ENCODE measurements at regions not wholly inside any gene's neighbourhood (a gene's known extent, or its start where the extent isn't known, plus 50 kb on each side); places are given as distances from the start of the nearest gene placed in this dataset.

DNA sequence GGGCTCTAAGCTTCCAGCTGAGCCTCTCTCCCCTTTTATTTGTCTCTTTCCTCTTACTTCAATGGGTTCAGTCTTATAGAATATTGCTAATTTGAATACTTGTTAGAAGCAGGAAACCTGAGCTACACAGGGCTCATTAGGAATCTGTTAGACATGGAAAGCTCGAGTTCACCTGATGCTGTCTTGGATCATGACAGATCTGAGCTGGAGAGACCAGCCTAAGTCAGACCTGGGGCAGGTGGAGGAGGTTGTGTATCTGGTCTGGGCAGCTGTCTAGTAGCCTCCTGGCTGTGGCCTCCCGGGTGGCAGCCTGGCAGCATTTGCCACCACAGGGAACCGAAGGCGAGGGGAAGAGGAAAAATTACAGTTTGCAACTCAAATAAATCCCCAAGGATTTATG lies 185.9 kb downstream of the ICOS start:
- no peaks in the 10 kb centered on the region for H3K36me3 ChIP-seq (ENCODE audit: control insufficient read depth, insufficient read depth, low read length)
- DNase-seq (ENCODE audit: low read depth): no peak
- no peaks in the 10 kb centered on the region for H3K27me3 ChIP-seq (ENCODE audit: control insufficient read depth, insufficient read depth, low read length)
- TF ChIP-seq, protein P1, sequence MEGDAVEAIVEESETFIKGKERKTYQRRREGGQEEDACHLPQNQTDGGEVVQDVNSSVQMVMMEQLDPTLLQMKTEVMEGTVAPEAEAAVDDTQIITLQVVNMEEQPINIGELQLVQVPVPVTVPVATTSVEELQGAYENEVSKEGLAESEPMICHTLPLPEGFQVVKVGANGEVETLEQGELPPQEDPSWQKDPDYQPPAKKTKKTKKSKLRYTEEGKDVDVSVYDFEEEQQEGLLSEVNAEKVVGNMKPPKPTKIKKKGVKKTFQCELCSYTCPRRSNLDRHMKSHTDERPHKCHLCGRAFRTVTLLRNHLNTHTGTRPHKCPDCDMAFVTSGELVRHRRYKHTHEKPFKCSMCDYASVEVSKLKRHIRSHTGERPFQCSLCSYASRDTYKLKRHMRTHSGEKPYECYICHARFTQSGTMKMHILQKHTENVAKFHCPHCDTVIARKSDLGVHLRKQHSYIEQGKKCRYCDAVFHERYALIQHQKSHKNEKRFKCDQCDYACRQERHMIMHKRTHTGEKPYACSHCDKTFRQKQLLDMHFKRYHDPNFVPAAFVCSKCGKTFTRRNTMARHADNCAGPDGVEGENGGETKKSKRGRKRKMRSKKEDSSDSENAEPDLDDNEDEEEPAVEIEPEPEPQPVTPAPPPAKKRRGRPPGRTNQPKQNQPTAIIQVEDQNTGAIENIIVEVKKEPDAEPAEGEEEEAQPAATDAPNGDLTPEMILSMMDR (IDR thresholded peaks at IDR 0.05; ENCODE audit: insufficient read depth, low read length, poor library complexity, severe bottlenecking): no peak
- no peak overlapping the region for H3K4me3 ChIP-seq (ENCODE audit: low read depth, low read length)

DNA sequence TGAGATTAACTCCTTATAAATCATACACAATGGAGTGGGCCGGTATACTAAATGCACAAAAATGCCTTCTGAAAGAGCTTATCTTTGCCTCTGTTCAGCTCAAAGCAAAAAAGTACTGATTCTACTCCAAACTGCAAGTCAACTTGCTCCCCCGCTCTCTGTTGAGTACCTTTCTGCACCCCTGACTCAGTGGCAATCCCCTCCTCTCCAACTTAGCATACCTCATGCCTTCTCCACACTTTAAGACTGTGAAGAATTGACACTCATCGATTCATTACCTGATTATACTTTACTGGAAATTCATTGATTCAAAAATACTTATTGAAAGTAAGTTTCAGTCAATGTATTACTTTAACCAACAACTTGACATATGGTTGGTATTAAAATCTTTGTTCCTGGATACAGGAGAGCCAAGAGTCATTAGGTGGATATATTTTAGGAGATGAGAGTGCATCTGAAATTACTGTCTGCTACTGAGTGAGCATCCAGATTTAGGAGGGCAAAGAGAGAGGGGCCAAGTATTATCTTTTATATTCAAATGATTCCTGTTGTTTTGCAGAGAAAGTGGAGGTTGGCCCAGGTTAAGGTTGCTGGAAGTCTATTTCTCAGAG lies 187.7 kb downstream of the ICOS start:
- H3K36me3 ChIP-seq (ENCODE audit: control insufficient read depth, insufficient read depth, low read length): no peaks in the 10 kb centered on the region
- no peak overlapping the region for H3K4me3 ChIP-seq (ENCODE audit: low read depth, low read length)
- TF ChIP-seq, protein P1 (IDR thresholded peaks at IDR 0.05; ENCODE audit: insufficient read depth, low read length, poor library complexity, severe bottlenecking): no peak
- no peak for DNase-seq (ENCODE audit: low read depth)
- no peaks in the 10 kb centered on the region for H3K27me3 ChIP-seq (ENCODE audit: control insufficient read depth, insufficient read depth, low read length)

DNA sequence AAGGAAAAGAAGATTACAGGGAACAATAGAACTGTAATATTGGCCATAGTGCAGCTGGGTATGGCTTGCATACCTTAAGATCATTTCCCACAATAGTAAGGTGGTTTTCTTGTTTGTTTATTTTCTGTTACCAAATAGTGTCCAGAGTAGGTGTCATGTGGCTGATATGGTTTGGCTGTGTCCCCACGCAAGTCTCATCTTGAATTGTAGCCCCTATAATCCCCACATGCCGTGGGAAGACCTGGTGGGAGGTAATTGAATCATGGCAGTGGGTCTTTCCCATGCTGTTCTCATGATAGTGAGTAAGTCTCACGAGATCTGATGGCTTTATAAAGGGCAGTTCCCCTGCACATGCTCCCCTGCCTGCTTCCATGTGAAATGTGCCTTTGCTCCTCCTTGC lies 190.1 kb downstream of the ICOS start:
- no peaks in the 10 kb centered on the region for H3K36me3 ChIP-seq (ENCODE audit: control insufficient read depth, insufficient read depth, low read length)
- no peaks in the 10 kb centered on the region for H3K27me3 ChIP-seq (ENCODE audit: control insufficient read depth, insufficient read depth, low read length)
- no peak for DNase-seq (ENCODE audit: low read depth)
- TF ChIP-seq, protein P1 (IDR thresholded peaks at IDR 0.05; ENCODE audit: insufficient read depth, low read length, poor library complexity, severe bottlenecking): no peak
- no peak overlapping the region for H3K4me3 ChIP-seq (ENCODE audit: low read depth, low read length)

DNA sequence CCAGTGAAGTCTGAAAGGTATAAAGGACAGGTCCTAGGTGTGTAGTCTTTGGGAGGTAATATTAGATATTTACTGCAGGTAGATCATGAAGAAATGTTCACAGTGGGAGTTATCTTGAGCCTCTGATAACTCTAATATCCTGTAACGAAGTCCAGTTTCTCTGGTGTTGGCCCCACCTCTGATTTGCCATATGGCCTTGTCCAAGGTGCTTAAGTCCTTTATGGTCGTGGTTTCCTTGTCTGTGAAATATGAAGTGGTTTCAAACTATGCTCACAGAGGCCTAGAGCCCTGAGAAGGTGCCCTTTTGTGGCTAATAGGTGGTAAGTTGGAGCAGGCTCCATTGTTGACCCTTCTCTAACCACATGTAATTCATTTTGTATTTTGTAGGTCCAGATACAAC lies 190.7 kb downstream of the ICOS start:
- Histone ChIP-seq H3K36me3 (ENCODE audit: control insufficient read depth, insufficient read depth, low read length) (no peaks in the 10 kb centered on the region), H3K4me3 (ENCODE audit: low read depth, low read length) (no peak overlapping the region), H3K27me3 (ENCODE audit: control insufficient read depth, insufficient read depth, low read length) (no peaks in the 10 kb centered on the region)
- TF ChIP-seq, protein P1 (IDR thresholded peaks at IDR 0.05; ENCODE audit: insufficient read depth, low read length, poor library complexity, severe bottlenecking): no peak
- no peak for DNase-seq (ENCODE audit: low read depth)

DNA sequence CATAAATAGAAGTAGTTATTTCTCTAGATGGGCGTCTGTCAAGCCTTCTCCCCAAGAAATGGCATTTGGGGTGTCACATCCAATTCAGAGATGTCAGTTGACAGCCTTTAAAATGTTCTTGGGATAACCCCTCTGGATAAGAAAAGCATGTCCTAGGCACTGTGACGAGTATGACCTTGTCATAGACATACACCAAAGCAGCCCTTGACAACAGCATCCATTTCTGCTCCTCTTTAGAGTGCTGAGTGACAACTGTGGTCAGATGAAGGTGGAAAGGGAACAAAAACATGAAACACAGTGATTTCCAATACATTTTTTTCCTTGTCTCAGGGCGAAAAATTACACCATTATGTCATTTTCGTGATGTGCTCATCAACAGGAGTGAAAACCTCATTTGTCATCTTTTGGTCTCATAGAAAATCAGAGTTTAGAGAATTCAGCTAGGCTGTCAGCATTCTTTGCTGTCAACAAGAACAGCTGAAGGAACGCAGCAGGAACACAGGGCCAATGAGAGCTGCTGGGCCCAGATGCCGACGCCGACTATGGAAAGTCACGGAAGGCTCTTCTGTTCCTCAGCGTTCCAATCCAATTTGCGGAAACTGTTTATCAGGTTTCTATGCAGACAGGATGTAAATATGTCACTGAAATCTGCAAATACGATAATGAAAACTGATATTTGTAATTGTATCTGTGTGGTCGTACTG lies 193.2 kb downstream of the ICOS start:
- Histone ChIP-seq H3K27me3 (ENCODE audit: control insufficient read depth, insufficient read depth, low read length) (no peaks in the 10 kb centered on the region), H3K4me3 (ENCODE audit: low read depth, low read length) (no peak overlapping the region), H3K36me3 (ENCODE audit: control insufficient read depth, insufficient read depth, low read length) (no peaks in the 10 kb centered on the region)
- TF ChIP-seq, protein P1 (IDR thresholded peaks at IDR 0.05; ENCODE audit: insufficient read depth, low read length, poor library complexity, severe bottlenecking): no peak
- DNase-seq (ENCODE audit: low read depth): no peak

DNA sequence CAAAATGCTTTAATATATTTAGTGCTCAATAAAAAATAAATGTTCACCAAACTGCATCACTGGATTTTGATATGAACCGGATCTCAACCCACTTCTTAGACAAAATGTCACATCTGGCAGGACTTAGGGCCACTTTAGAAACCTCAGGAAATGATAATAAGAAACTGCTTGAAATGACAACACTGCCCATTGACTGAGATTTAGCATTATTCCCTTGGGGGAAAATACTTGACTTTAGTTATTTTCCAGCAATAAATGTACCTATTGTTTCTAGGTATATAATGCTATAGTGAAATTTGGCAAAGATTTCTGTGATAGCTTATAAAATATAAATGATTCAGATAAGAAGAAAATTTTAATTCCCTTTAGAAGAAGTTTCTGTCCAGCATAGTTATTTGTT lies 195.1 kb downstream of the ICOS start:
- Histone ChIP-seq H3K4me3 (ENCODE audit: low read depth, low read length) (no peak overlapping the region), H3K36me3 (ENCODE audit: control insufficient read depth, insufficient read depth, low read length) (no peaks in the 10 kb centered on the region), H3K27me3 (ENCODE audit: control insufficient read depth, insufficient read depth, low read length) (peaks cover 3% of the 10 kb centered on the region)
- TF ChIP-seq, protein P1 (IDR thresholded peaks at IDR 0.05; ENCODE audit: insufficient read depth, low read length, poor library complexity, severe bottlenecking): no peak
- DNase-seq (ENCODE audit: low read depth): no peak
